ENCODE measurements at regions not wholly inside any gene's neighbourhood (a gene's known extent, or its start where the extent isn't known, plus 50 kb on each side); places are given as distances from the start of the nearest gene placed in this dataset.

- TF ChIP-seq CTCF (conservative IDR thresholded peaks at IDR 0.05 in 1 of 2, IDR thresholded peaks at IDR 0.05 in 1 of 2; ENCODE audit: extremely low read depth in 1 of 2, insufficient read depth in 1 of 2, low read depth in 1 of 2, low read length in 2 of 2) (no peak), EZH2 (IDR thresholded peaks at IDR 0.05; ENCODE audit: borderline replicate concordance, low read length) (no peak)
Observed at GRCh38 chr18:60010984-60011383, 111.2 kb downstream of the PMAIP1 start.

Data from mammary epithelial cell (primary cell).